Lung (tissue), 11 donors: ENCODE measurements at regions not wholly inside any gene's neighbourhood (a gene's known extent, or its start where the extent isn't known, plus 50 kb on each side); places are given as distances from the start of the nearest gene placed in this dataset.

ENCODE experiments used
- ATAC-seq: fragments of 200-7000 bp; cut with Tn5 transposase; one replicate; pipeline ENCODE4 v1.9.1; 2020; ENCODE audit warnings: moderate number of reproducible peaks; ENCODE audit not compliant: insufficient read depth, low FRiP score
- DNase-seq, 3 donors: peaks; one replicate each; pipeline ENCODE4 v3.0.0-alpha.2; 2013 to 2017
- H3K27ac ChIP-seq, 2 donors: one replicate each; pipeline ENCODE4 v1.5.1; 2013; ENCODE audit warnings: mild to moderate bottlenecking in 2 of 2, moderate library complexity in 2 of 2, control low read depth in 1 of 2, inconsistent platforms in 1 of 2, low read depth in 1 of 2, low read length in 1 of 2
- H3K27me3 ChIP-seq, 3 donors: one replicate each; pipeline ENCODE4 v1.5.1; 2013; ENCODE audit warnings: low read length in 2 of 3; ENCODE audit not compliant: control insufficient read depth in 3 of 3, insufficient read depth in 3 of 3
- H3K36me3 ChIP-seq, 4 donors: one replicate each; pipeline ENCODE4 v1.5.1; 2013; ENCODE audit warnings: low read length in 4 of 4, mild to moderate bottlenecking in 1 of 4, moderate library complexity in 1 of 4; ENCODE audit not compliant: control insufficient read depth in 4 of 4, insufficient read depth in 4 of 4
- H3K4me1 ChIP-seq, 5 donors: one replicate each; pipeline ENCODE4 v1.5.1; 2013; ENCODE audit warnings: low read length in 5 of 5, mild to moderate bottlenecking in 2 of 5, moderate library complexity in 1 of 5; ENCODE audit not compliant: control insufficient read depth in 5 of 5, insufficient read depth in 5 of 5
- H3K4me3 ChIP-seq: one replicate; pipeline ENCODE4 v1.5.1; 2013; ENCODE audit warnings: mild to moderate bottlenecking, control low read depth, moderate library complexity
- H3K9ac ChIP-seq, 2 donors: one replicate each; pipeline ENCODE4 v1.5.1; 2013; ENCODE audit warnings: low read length in 2 of 2, control low read depth in 1 of 2; ENCODE audit not compliant: insufficient read depth in 1 of 2
- H3K9me3 ChIP-seq, 4 donors: one replicate each; pipeline ENCODE4 v1.5.1; 2013; ENCODE audit warnings: low read length in 3 of 4, mild to moderate bottlenecking in 1 of 4, moderate library complexity in 1 of 4; ENCODE audit not compliant: control insufficient read depth in 4 of 4, insufficient read depth in 3 of 4
- WGBS, 2 donors: extraction: QIAGEN DNeasy Blood & Tissue Kit; methylation state at CpG; one replicate each; pipeline ENCODE4 v1.1.7; 2013; 5-methylcytosine and 5-hydroxymethylcytosine counted together
- TF ChIP-seq, protein P1 (sequence below): IDR thresholded peaks from 2 replicates; pipeline ENCODE4 v1.5.1; 2012; ENCODE audit warnings: mild to moderate bottlenecking; ENCODE audit errors: control extremely low read depth, extremely low read depth
- donor health status: control.
- donor health status: control.
- donor health status: Bipolar disorder and iron deficiency.
- donor health status: healthy.
- donor health status: DM: yes; HTN: yes; CAD: no.

DNA sequence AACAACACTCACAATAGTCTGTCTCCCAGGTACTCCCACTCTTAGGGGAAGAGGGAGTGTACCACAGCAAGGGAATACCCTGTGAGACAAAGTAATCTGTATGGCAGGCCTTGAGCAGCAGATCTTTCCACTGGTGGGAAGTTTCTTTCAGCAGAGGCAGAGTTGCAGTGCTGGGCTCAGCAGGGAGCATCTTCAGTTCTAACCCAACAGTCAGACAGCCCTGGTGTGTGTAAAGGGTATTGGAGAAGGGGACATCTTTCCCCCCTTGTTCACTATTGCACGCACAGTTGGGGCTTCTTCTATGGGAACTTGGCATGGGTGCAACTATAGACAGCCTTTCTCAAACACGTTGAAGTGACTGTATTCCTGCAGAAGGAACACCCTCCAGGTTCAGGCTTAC is 159.4 kb upstream of the DPT start:
- TF ChIP-seq, protein P1, sequence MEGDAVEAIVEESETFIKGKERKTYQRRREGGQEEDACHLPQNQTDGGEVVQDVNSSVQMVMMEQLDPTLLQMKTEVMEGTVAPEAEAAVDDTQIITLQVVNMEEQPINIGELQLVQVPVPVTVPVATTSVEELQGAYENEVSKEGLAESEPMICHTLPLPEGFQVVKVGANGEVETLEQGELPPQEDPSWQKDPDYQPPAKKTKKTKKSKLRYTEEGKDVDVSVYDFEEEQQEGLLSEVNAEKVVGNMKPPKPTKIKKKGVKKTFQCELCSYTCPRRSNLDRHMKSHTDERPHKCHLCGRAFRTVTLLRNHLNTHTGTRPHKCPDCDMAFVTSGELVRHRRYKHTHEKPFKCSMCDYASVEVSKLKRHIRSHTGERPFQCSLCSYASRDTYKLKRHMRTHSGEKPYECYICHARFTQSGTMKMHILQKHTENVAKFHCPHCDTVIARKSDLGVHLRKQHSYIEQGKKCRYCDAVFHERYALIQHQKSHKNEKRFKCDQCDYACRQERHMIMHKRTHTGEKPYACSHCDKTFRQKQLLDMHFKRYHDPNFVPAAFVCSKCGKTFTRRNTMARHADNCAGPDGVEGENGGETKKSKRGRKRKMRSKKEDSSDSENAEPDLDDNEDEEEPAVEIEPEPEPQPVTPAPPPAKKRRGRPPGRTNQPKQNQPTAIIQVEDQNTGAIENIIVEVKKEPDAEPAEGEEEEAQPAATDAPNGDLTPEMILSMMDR = no peak
- no peak overlapping the region for H3K4me3 ChIP-seq
- H3K27ac ChIP-seq = no peak overlapping the region
- 37 to 48% methylated on average over 2 of the region's 2 CpGs for WGBS, 2 donors
- H3K27me3 ChIP-seq = no peaks in the 10 kb centered on the region
- DNase-seq (no peak), ATAC-seq (no peak)
- no peak overlapping the region for H3K9ac ChIP-seq
- no peaks in the 10 kb centered on the region for H3K36me3 ChIP-seq
- peaks cover 0 to 5% (median 0%) of the 10 kb centered on the region in 4 donors for H3K9me3 ChIP-seq
- peaks cover 0 to 8% (median 0%) of the 10 kb centered on the region in 5 donors for H3K4me1 ChIP-seq

DNA sequence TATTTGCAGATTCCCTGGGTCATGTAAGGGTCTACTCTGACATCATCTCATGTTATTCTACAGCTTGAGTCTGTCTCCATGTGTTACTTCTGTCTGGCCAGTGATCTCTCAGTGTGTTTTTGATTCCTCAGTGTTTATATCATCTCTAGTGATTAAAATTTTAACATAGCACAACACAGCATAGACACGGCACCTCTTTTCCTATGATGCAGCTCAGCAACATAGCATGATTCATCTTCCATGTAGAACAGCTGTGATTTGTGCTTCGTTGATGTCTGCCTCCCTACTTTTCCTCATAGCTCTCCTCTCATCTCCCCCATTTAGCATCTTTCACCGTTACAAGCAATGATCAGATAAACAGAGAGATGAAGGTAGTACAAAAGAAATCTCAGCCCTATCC is 163.9 kb upstream of the DPT start:
- DNase-seq (peak in 1 of 3 donors; percentile 37), ATAC-seq (no peak)
- Histone ChIP-seq H3K27me3 (no peaks in the 10 kb centered on the region), H3K4me1 (peaks cover 0 to 21% (median 0%) of the 10 kb centered on the region in 5 donors), H3K9me3 (peaks cover 0 to 5% (median 0%) of the 10 kb centered on the region in 4 donors), H3K4me3 (no peak overlapping the region), H3K9ac (no peak overlapping the region), H3K27ac (peak overlapping the region in 1 of 2 donors; percentile 30), H3K36me3 (no peaks in the 10 kb centered on the region)
- TF ChIP-seq, protein P1 = no peak
- WGBS, 2 donors = 77 to 83% methylated on average over 3 of the region's 3 CpGs

DNA sequence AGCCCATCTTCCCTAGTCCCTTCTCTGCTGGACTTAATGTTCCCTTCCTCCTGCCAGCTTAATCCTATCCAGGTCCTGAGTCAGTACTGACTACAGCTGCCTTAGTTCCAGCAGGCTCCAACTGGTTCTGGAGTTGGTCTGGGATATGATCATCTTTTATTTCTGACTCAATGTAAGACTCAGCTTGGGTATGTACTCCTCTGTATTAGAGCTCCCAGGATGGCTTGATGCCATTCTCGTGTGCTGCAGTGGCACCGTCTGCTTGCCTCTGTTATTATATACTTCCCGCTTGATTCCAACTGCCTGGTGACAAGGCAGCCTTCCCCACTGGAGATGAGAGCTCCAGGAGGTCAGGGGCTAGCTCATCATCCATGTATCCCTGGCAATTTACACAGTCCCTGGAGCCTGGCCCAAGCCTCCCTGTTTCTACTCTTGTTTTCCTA is 164.4 kb upstream of the DPT start:
- Histone ChIP-seq H3K4me3 (no peak overlapping the region), H3K9ac (no peak overlapping the region), H3K36me3 (no peaks in the 10 kb centered on the region), H3K4me1 (peaks cover 0 to 21% (median 0%) of the 10 kb centered on the region in 5 donors), H3K27ac (peak overlapping the region in 1 of 2 donors; percentile 4), H3K9me3 (peaks cover 0 to 2% (median 0%) of the 10 kb centered on the region in 4 donors), H3K27me3 (no peaks in the 10 kb centered on the region)
- TF ChIP-seq, protein P1 = no peak
- 84 to 88% methylated on average over 3 of the region's 3 CpGs for WGBS, 2 donors
- DNase-seq = peak; percentile 30 to 64 (median 44)
- ATAC-seq = no peak

DNA sequence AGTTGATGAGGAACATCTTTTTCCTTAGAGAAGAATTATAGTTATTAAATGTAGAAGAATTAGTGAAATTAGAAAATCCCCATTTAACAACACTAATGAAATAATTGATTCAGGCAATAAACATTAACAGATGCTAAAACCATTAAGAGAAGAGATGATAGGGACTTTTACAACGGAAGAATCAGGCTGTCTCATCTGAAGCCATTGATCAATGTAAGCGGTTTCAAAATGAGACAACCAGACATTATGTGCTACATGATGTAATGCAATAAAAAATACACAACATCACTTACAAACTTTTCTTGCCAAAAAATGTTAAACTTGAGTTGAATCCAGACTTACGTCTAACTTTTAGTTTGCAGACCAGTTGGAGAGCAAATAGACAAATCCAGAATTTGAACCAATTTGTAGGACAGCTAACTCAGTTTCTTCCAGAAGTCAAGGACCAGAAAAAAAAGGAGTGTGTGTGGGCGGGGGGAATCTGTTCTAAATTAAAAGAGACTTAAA is 165.4 kb upstream of the DPT start:
- H3K4me1 ChIP-seq = peaks cover 0 to 21% (median 0%) of the 10 kb centered on the region in 5 donors
- no peak overlapping the region for H3K4me3 ChIP-seq
- no peaks in the 10 kb centered on the region for H3K27me3 ChIP-seq
- H3K9me3 ChIP-seq = no peaks in the 10 kb centered on the region
- TF ChIP-seq, protein P1 = no peak
- H3K9ac ChIP-seq = no peak overlapping the region
- H3K27ac ChIP-seq = no peak overlapping the region
- 57 to 70% methylated on average over 4 of the region's 4 CpGs for WGBS, 2 donors
- DNase-seq (peak in 2 of 3 donors; percentile 83 to 93), ATAC-seq (no peak)
- H3K36me3 ChIP-seq = no peaks in the 10 kb centered on the region
